ENCODE measurements at regions not wholly inside any gene's neighbourhood (a gene's known extent, or its start where the extent isn't known, plus 50 kb on each side); places are given as distances from the start of the nearest gene placed in this dataset.

- H3K36me3 Mint-ChIP-seq (ENCODE audit: low read depth) = no peaks in the 10 kb centered on the region
- H3K9me3 Mint-ChIP-seq = no peaks in the 10 kb centered on the region
- no peaks in the 10 kb centered on the region; the same call in 1 of the 2 replicates for H3K27me3 Mint-ChIP-seq (ENCODE audit: insufficient read depth)
- no peak for DNase-seq
- no peak for TF ChIP-seq CTCF (IDR thresholded peaks at IDR 0.05)
- no peak overlapping the region for H3K27ac Mint-ChIP-seq
- no peaks in the 10 kb centered on the region for H3K4me1 Mint-ChIP-seq (ENCODE audit: low read depth)
- no peak overlapping the region for H3K4me3 Mint-ChIP-seq
These were observed 103.6 kb upstream of the C7orf33 start for GRCh38 chr7:148486937-148487336.

- Mint-ChIP-seq H3K27ac (no peak overlapping the region), H3K36me3 (ENCODE audit: low read depth) (no peaks in the 10 kb centered on the region), H3K9me3 (no peaks in the 10 kb centered on the region), H3K27me3 (ENCODE audit: insufficient read depth) (no peaks in the 10 kb centered on the region; the same call in 1 of the 2 replicates), H3K4me1 (ENCODE audit: low read depth) (no peaks in the 10 kb centered on the region), H3K4me3 (no peak overlapping the region)
- no peak for DNase-seq
- TF ChIP-seq CTCF (IDR thresholded peaks at IDR 0.05) = no peak
These were observed 102.7 kb upstream of the C7orf33 start for GRCh38 chr7:148487912-148488311.

- H3K27ac Mint-ChIP-seq = no peak overlapping the region
- no peaks in the 10 kb centered on the region for H3K9me3 Mint-ChIP-seq
- TF ChIP-seq CTCF (IDR thresholded peaks at IDR 0.05) = no peak
- H3K27me3 Mint-ChIP-seq (ENCODE audit: insufficient read depth) = no peaks in the 10 kb centered on the region; the same call in 1 of the 2 replicates
- H3K36me3 Mint-ChIP-seq (ENCODE audit: low read depth) = no peaks in the 10 kb centered on the region
- no peaks in the 10 kb centered on the region for H3K4me1 Mint-ChIP-seq (ENCODE audit: low read depth)
- H3K4me3 Mint-ChIP-seq = no peak overlapping the region
- no peak for DNase-seq
These were observed 100.9 kb upstream of the C7orf33 start for GRCh38 chr7:148489678-148490077.

GRCh38 chr7:148492157-148492860 is 98.3 kb upstream of the C7orf33 start:
- no peak overlapping the region for H3K4me3 Mint-ChIP-seq
- H3K36me3 Mint-ChIP-seq (ENCODE audit: low read depth) = no peaks in the 10 kb centered on the region
- H3K27me3 Mint-ChIP-seq (ENCODE audit: insufficient read depth) = no peaks in the 10 kb centered on the region; the same call in 1 of the 2 replicates
- TF ChIP-seq CTCF (IDR thresholded peaks at IDR 0.05) = no peak
- H3K27ac Mint-ChIP-seq = no peak overlapping the region
- DNase-seq = no peak
- no peaks in the 10 kb centered on the region for H3K4me1 Mint-ChIP-seq (ENCODE audit: low read depth)
- no peaks in the 10 kb centered on the region for H3K9me3 Mint-ChIP-seq

GRCh38 chr7:148495605-148496004 is 95.0 kb upstream of the C7orf33 start:
- no peak for TF ChIP-seq CTCF (IDR thresholded peaks at IDR 0.05)
- Mint-ChIP-seq H3K27me3 (ENCODE audit: insufficient read depth) (peaks cover 3% of the 10 kb centered on the region), H3K4me1 (ENCODE audit: low read depth) (no peaks in the 10 kb centered on the region), H3K4me3 (no peak overlapping the region), H3K27ac (no peak overlapping the region), H3K9me3 (no peaks in the 10 kb centered on the region), H3K36me3 (ENCODE audit: low read depth) (no peaks in the 10 kb centered on the region)
- DNase-seq = no peak
